Anterior cingulate cortex (tissue), 58 donors: ENCODE measurements at regions not wholly inside any gene's neighbourhood (a gene's known extent, or its start where the extent isn't known, plus 50 kb on each side); places are given as distances from the start of the nearest gene placed in this dataset.

Experiments
- DNase-seq, 58 donors: peaks; one replicate each; lab custom pipeline; 2025; lab: John Stamatoyannopoulos, UW

DNA sequence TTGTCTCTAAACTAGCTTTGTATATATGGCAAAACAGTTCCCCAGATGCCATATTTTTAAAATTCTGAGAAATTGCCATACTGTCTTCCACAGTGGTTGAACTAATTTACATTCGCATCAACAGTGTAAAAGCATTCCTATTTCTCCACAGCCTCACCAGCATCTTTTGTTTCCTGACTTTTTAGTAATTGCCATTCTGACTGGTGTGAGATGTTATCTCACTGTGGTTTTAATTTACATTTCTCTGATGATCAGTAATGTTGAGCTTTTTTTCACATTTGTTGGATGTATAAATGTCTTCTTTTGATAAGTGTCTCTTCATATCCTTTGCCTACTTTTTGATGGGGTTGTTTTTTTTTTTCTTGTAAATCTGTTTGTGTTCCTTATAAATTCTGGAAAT, 1222.7 kb upstream of the CITED2 start:
- DNase-seq: no peak

DNA sequence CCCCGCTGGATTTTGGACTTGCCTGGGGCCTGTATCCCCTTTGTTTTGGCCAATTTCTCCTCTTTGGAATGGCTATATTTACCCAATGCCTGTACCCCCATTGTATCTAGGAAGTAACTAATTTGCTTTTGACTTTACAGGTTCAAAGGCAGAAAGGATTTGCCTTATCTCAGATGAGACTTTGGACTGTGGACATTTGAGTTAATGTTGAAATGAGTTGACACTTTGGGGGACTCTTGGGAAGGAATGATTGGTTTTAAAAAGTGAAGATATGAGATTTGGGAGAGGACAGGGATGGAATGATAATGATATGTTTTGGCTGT, 1220.3 kb upstream of the CITED2 start:
- no peak for DNase-seq

DNA sequence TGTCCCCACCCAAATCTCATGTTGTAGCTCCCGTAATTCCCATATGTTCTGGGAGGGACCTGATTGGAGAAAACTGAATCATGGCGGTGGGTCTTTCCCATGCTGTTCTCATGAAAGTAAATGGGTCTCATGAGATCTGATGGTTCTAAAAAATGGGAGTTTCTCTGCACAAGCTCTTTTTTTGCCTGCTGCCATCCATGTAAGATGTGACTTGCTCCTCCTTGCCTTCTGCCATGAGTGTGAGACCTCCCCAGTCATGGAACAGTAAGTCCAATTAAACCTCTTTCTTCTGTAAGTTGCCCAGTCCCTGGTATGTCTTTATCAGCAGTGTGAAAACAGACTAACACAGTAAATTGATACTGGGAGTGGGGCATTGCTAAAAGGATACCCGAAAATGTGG, 1218.4 kb upstream of the CITED2 start:
- no peak for DNase-seq

DNA sequence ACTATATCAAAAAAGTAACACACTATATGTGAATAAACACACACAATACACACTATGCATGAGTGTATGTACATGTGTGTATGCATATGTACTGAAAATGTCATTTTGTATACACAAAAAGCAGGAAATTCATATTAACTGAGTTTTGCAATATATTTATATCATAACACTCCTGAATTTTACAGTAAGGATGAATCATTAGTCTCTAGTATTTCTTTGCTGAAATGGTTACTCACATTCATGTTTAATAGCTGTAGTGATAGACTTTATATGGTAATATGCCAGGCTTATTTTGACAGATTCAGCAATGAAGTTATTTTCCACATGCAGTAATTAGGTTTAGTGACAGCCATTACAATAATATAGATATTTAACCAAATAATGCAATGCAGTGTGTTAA, 1216.2 kb upstream of the CITED2 start:
- no peak for DNase-seq

DNA sequence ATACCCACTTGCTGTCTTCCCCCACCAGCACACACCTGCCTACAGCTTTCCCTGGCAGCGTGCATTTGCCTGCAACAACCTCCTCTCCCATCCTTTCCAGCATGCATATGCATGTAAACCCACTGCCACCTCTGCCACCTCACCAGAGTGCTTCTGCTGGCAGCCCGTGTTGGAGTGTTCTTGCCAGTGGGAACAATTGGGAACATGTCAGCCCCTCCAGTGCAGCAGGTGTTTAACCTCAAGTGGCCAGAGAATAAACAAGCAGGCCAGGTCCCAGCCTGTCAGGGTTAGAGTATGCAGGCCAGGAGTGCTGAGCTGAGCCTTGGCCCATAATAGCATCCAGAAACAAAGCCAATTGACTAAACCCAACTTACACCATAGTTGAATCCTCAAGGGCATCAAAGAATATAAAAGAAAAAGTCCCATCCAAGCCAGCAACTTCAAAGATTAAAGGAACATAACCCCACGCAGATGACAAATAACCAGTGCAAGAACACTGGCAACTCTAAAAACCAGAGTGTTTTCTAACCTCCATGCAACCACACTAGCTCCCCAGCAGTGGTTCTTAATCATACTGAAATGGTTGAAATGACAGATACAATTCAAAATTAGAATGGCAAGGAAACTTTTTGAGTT, 1212.1 kb upstream of the CITED2 start:
- DNase-seq: no peak

DNA sequence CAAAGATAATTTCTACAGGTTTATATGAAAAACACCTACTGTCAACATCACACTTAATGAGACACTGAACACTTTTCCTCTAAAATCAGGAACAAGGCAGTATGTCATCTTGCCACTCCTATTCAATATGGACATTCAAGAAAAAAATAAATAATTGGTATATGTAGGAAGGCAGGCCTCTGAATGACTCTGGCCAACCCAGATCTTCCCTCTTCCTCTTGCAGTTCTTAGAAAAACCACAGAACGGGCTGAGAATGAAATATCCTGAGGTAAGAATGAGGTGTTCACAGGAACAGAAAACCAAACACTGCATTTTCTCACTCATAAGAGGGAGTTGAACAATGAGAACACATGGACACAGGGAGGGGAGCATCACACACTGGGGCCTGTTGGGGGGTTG, 1207.2 kb upstream of the CITED2 start:
- DNase-seq: no peak

DNA sequence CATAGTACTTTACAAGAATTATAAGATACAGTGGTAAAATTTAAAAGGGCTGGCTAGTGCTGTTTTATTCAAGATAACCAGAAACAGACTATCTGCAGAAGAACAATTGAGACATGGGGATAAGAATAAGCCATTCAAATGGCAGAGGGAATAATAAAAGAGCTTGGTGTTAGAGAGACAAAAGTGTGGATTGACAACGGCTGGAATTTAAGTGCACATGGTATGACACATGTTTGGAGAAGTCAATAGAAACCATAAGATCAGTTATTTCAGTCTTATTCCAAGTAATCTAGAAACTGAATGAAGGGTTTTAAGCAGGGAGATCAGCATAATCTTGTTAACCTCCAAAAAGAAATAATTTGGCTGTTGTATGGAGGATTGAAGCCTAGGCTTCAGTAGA, 1205.5 kb upstream of the CITED2 start:
- no peak for DNase-seq

DNA sequence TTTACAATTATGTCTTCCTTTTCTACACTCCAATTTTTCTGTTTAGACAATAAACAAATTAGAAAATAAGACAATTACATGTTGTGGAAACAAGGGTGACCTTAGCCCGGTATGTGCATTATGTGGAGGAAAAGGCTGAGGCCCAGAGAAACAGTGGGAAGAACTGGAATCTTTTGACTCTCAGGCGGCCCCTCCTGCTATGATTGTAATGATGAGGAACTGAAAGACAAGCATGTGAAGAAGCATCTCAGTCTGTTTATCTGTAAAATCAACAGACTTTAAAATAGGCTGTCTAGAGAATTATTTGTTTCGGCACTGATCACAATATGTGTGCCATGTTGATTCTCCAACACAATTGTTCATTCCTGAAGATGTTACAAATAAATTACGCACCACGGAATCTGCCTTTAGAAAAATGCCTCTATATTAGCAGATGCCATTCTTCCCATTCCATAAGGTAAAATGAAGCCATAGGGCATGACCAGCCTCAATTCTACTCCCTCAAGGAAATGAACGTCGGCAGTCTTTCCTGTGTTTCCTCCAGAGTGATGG, 1201.6 kb upstream of the CITED2 start:
- DNase-seq: no peak

DNA sequence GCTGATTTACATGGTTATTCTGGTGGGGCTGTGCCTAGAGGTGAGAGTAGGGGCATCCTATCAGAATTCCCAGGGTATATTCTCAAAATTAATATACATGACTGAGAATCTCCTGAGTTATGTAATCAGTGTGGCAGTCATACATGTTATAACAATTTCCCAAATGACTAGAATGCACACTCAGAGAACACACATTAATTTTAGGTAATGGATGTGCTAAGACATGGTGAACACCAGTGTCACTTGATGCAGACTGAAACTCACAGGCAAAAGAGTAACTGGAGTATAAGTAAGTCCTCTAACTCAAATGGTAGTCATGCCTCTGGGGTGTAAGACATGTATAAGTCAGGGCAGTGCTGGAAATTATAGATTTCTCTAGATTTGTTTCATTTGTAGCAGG, 1198.4 kb upstream of the CITED2 start:
- DNase-seq: no peak

DNA sequence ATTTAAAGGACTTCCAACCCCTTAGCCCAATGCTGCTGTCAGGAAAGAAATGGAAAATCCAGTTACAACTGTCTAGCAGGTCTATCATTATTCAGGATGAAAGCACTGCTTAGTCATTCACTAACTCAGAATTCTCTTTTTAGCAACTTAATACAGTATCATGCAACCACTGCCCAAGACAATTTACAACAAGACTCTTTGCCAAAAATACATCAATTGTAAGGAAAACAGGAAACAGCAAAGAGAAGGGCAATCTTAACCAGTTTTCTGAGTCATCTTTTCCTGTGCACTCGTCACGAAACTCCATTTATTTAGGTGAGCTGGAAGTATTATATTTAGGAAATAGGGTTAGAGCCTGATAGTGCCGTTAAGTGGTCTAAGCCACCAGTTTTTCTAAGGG, 1197.7 kb upstream of the CITED2 start:
- DNase-seq: no peak

DNA sequence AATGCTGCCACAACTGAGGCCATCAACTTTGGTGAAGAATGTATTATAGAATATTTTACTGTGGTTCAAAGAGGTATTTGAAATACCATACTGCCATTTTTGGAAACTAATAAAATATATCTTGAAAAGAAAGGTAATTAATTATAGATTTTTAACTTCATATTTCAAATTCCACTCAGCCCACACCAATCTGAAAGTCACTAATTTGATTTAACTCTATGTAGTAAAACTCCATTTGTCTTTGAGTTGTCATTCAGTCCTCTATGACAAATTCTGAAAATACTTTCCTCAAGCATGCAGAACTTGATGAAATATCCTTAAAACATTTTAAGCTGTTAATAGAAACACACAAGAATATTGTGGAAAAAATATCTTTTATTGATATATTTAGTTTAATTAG, 1196.7 kb upstream of the CITED2 start:
- DNase-seq: no peak

DNA sequence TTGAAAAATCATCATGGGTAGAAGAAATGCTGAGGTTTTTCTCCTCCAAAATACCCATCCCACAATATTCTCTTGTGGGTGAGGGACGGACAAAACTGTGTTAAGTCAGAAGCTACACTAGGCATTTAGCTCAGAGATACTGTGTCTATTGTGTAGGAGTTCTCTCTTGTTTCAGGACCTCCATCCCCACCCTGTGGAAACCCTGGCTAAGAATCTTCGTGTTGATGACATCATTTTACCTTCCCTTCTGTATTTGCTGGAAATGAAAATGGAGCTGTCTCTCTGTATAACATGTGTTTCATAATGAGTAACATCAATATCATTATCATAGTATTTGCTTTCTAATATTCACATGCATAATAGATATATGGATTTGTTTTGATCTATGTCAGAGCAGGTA, 1193.0 kb upstream of the CITED2 start:
- DNase-seq: no peak

DNA sequence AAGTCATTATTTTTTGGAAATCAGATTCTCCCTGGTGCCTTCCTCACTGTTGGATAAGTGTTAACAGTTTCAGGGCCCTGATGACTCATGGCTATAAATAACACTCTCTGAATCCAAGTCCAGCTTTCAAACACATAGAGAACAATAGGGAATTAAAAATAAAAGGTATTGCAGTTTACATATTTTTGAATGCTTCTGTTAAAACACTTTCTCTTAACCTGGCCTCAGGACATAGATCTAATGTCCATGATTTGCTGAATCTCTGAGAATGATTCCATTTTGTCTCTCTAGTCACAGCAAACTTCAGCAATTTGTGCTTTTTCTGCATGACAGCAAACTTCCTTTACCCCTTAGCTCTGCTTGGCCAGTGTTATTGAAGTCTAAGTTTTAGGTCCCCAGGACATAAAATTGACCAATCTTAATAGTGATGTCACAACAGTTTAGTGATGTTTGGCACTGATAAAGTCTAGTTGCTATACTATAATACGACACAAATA, 1192.4 kb upstream of the CITED2 start:
- DNase-seq: no peak

DNA sequence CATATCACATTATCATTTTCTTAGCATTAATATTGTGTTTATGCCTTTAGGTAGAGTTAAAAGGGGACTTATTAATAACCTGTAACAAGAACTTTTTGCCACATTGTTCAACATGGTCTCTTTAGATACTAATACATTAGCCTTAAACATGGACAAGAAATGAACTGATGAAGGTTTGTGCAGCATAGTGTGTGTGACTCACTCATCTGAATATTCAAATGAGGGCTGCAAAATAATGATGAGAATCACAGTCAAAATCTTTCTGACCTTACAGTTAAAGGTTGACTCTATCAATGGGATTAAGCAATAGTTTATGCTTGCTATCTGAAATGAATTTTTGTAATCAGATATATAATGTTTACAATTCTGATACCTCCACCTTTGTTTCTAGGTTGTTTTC, 1189.3 kb upstream of the CITED2 start:
- DNase-seq: no peak

DNA sequence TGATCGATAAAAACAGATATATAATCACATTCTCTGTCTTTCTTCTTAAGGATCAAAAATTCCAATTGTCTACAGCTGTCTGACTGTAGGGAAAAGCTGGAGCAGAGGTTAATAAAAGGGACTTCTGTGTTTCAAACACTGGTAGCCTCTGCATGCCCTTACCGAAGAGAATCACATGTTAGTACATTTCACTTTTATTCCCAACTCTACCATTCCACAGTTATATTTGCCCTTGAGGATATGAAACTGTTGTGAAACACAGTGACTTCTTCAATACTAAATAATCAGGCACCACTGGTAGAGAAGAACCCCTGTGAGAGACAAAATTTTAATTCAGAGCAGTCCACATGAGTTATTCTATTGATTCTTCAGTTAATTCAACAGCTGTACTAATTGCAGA, 1187.3 kb upstream of the CITED2 start:
- no peak for DNase-seq

DNA sequence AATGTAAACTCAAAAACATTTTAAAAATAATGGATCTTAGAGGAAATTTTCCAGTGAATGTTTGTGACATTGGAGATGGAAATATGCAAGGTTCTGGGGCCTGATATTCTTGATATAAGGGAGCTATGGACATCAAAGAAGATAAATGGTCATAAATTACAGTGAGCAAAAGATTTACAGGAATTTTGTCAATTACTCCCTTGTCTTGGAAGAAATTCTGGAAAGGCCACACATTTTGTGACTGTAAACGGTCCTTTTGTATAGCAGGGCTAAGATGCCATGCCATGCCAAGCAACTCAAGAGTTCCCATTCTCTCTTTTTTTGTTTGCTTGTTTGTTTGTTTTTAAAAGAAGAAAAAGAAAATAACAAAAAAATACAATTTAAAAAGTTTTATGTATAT, 1186.2 kb upstream of the CITED2 start:
- no peak for DNase-seq

DNA sequence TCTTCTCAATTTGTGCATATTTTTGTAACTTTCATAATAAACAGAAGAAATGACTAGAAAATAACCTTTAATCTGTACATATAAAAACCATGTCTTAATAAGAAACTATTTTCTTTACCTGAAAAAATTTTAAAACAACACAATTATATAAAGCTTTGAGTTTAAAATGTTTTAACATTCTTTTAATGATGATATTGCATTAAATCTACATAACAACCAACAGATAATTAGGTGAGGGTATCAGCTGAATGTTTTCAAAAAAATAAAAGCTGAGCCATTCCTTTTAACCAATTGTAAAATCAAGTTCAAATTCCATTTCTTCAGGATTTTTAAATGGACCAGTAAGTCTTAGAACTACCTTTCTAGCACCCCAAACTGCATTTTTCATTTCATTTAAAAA, 1185.0 kb upstream of the CITED2 start:
- DNase-seq: no peak

DNA sequence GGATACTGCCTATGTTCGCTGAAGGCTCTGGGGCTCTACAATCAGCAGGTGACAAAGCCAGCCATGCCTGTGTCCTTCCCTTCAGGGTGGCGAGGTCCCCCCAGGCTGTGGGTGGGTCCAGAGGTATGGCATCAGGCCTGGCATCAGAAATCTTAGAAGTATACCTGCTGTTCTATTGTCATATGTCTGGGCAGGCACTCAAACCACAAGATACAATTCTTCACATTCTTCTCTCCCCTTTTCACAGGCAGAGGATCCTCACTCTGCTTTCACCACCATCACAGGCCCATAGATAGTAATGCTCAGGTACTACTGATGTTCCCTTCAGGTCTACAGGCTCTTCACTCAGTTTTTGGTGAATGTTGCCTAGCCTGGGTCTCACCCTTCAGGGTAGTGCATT, 1180.0 kb upstream of the CITED2 start:
- DNase-seq: no peak

DNA sequence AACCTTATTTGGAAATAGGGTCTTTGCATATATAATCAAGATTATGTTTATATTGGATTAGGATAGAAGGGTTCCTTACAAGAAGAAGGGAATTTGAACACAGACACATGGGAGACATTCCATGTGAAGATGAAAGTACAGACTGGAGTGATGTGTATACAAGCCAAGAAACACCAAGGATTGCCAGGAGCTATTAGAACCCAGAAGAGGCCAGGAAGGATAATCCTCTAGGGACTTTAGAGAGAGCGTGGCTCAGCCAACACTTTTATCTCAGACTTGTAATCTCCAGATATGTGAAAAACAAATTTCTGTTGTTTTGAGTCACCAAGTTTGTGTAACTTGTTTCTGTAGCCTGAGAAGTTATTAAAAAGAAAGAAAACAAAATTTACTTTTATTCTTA, 1173.9 kb upstream of the CITED2 start:
- DNase-seq: no peak

DNA sequence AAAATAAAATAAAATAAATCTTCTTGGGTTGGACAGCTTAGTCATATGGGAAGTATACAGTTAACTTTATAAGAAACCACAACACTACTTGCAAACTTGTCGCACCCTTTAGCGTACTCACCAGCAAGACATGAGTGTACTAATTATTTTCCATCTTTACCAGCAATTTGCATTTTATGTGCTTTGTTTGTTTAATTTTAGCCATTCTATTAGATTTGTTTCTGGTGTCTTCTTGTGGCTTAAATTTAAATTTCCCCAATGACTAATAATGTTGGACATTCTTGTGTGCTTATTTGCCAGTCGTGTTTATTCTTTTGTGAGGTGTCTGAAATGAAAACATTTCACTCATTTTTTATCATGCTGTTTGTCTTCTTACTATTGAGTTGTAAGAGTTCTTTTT, 1172.2 kb upstream of the CITED2 start:
- DNase-seq: no peak

DNA sequence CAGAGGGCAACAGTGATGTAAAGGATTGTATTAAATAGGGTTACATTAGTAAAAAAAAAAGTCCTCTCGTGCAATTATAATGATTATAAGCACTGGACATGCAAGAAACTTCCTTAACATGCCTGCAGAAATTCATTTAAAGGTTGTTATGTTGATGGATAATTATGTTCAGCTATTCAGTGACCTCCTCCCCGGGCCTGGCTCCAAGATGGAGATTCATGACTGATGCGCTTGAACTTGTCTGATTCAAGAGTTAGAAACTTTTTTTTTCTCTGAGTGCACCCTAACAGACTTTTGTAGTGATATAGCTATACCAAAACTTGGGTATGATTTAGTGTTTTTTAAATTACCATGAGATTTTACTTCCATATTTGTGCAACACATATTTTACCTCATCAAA, 1170.0 kb upstream of the CITED2 start:
- DNase-seq: no peak

DNA sequence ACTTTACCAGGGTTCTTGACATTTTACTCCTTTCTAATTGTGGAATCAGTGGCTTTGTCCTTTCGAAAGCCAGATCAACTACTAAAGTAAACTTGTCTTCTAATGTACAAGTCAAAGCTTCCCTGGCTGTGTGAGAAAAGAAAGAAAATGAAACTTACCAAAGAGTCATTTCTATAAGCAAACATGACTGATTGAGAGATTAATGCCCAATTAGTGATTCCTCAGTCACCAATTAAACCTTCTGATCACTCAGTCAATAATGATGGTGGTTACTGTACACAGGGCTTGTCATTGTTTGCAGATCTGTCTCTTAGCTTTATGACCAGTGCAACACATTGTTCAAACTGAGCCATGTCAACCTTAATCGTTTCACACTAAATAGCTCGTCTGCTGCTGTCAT, 1168.4 kb upstream of the CITED2 start:
- DNase-seq: no peak

DNA sequence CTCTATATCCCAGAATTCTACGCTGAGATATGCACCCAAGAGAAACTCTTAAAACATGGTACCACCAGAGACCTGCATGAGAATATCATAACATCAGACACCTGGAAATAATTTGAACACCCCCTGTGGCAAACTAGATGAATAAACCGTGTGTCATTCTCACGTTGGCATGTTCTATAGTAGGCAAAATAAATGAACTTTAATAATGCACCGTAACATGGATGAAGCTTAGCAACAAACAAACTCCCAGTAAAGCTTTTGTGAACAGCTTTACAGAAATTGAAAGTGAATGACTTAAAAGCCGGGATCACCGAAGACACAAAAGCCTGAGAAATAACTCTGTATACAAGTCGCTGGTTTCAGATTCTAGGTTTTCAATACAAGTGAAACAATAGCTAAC, 1166.8 kb upstream of the CITED2 start:
- DNase-seq: no peak
